ENCODE measurements at regions not wholly inside any gene's neighbourhood (a gene's known extent, or its start where the extent isn't known, plus 50 kb on each side); places are given as distances from the start of the nearest gene placed in this dataset.

DNA sequence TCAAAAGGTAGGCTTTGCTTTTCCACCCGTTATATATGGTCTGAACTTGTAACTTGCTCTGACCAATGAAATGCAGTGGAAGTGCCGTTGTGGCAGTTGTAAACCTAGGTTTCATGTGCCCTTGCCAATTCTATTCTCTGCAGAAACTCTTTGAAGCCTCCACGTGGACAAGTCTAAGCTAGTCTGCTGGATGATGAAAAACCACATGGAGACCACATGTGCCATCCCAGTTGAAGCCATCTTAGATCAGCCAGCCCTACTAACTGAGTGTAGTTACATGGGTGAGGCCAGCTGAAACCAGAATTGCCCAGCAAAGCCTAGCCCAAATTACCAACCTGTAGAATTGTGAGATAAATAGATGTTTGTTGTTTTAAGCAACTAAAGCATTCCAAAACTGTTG is 183.7 kb upstream of the KCNH8 start:
- Histone ChIP-seq H3K27ac (ENCODE audit: low read depth, low read length, poor library complexity, severe bottlenecking) (no peak overlapping the region), H3K9ac (ENCODE audit: low read length) (no peak overlapping the region), H3K4me3 (ENCODE audit: low read depth, low read length, poor library complexity, severe bottlenecking) (no peak overlapping the region), H3K79me2 (ENCODE audit: insufficient read depth, low read length) (no peaks in the 10 kb centered on the region), H3K36me3 (ENCODE audit: insufficient read depth, low read length) (no peaks in the 10 kb centered on the region), H3F3A (ENCODE audit: insufficient read depth, low read length) (no peaks in the 10 kb centered on the region), H2AFZ (ENCODE audit: low read length) (no peak overlapping the region), H3K27me3 (ENCODE audit: insufficient read depth, low read length) (no peaks in the 10 kb centered on the region), H3K4me2 (ENCODE audit: low read length) (no peak overlapping the region), H3K9me2 (ENCODE audit: low read depth, low read length) (no peaks in the 10 kb centered on the region), H3K9me3 (ENCODE audit: low read length) (no peaks in the 10 kb centered on the region), H3K4me1 (ENCODE audit: insufficient read depth, low read length, severe bottlenecking) (no peaks in the 10 kb centered on the region), H4K20me1 (ENCODE audit: insufficient read depth, low read length) (no peaks in the 10 kb centered on the region)
- TF ChIP-seq EZH2 (IDR thresholded peaks at IDR 0.05; ENCODE audit: borderline replicate concordance, low read length) (no peak), CTCF (IDR thresholded peaks at IDR 0.05; ENCODE audit: low read length) (no peak)

GRCh38 chr3:18951333-18951732 is 197.0 kb upstream of the KCNH8 start:
- Histone ChIP-seq H3K9me2 (ENCODE audit: low read depth, low read length) (no peaks in the 10 kb centered on the region), H3K4me3 (ENCODE audit: low read depth, low read length, poor library complexity, severe bottlenecking) (no peak overlapping the region), H3K4me1 (ENCODE audit: insufficient read depth, low read length, severe bottlenecking) (no peaks in the 10 kb centered on the region), H3K36me3 (ENCODE audit: insufficient read depth, low read length) (no peaks in the 10 kb centered on the region), H3F3A (ENCODE audit: insufficient read depth, low read length) (no peaks in the 10 kb centered on the region), H4K20me1 (ENCODE audit: insufficient read depth, low read length) (no peaks in the 10 kb centered on the region), H3K9me3 (ENCODE audit: low read length) (no peaks in the 10 kb centered on the region), H3K79me2 (ENCODE audit: insufficient read depth, low read length) (no peaks in the 10 kb centered on the region), H3K27ac (ENCODE audit: low read depth, low read length, poor library complexity, severe bottlenecking) (no peak overlapping the region), H3K27me3 (ENCODE audit: insufficient read depth, low read length) (no peaks in the 10 kb centered on the region), H3K9ac (ENCODE audit: low read length) (no peak overlapping the region), H2AFZ (ENCODE audit: low read length) (no peak overlapping the region), H3K4me2 (ENCODE audit: low read length) (no peak overlapping the region)
- no peak for TF ChIP-seq CTCF (IDR thresholded peaks at IDR 0.05; ENCODE audit: low read length)
- no peak for TF ChIP-seq EZH2 (IDR thresholded peaks at IDR 0.05; ENCODE audit: borderline replicate concordance, low read length)

GRCh38 chr3:18946524-18946923 is 201.8 kb upstream of the KCNH8 start:
- H3K4me3 ChIP-seq (ENCODE audit: low read depth, low read length, poor library complexity, severe bottlenecking) = no peak overlapping the region
- H3K4me2 ChIP-seq (ENCODE audit: low read length) = no peak overlapping the region
- H4K20me1 ChIP-seq (ENCODE audit: insufficient read depth, low read length) = no peaks in the 10 kb centered on the region
- H3K79me2 ChIP-seq (ENCODE audit: insufficient read depth, low read length) = no peaks in the 10 kb centered on the region
- no peaks in the 10 kb centered on the region for H3K9me3 ChIP-seq (ENCODE audit: low read length)
- H3K9me2 ChIP-seq (ENCODE audit: low read depth, low read length) = no peaks in the 10 kb centered on the region
- no peaks in the 10 kb centered on the region for H3K36me3 ChIP-seq (ENCODE audit: insufficient read depth, low read length)
- no peaks in the 10 kb centered on the region for H3K27me3 ChIP-seq (ENCODE audit: insufficient read depth, low read length)
- H3K27ac ChIP-seq (ENCODE audit: low read depth, low read length, poor library complexity, severe bottlenecking) = no peak overlapping the region
- no peak overlapping the region for H2AFZ ChIP-seq (ENCODE audit: low read length)
- H3K4me1 ChIP-seq (ENCODE audit: insufficient read depth, low read length, severe bottlenecking) = no peaks in the 10 kb centered on the region
- H3F3A ChIP-seq (ENCODE audit: insufficient read depth, low read length) = no peaks in the 10 kb centered on the region
- H3K9ac ChIP-seq (ENCODE audit: low read length) = no peak overlapping the region
- TF ChIP-seq EZH2 (IDR thresholded peaks at IDR 0.05; ENCODE audit: borderline replicate concordance, low read length) (no peak), CTCF (IDR thresholded peaks at IDR 0.05; ENCODE audit: low read length) (no peak)
